GM18498 (cell line): ENCODE measurements at regions not wholly inside any gene's neighbourhood (a gene's known extent, or its start where the extent isn't known, plus 50 kb on each side); places are given as distances from the start of the nearest gene placed in this dataset.

Source experiments
- ATAC-seq: cut with Tn5 transposase; IDR thresholded peaks from one replicate; pipeline ENCODE4 v1.9.1; 2021; ENCODE audit warnings: mild to moderate bottlenecking, moderate library complexity; ENCODE audit not compliant: unreplicated experiment

DNA sequence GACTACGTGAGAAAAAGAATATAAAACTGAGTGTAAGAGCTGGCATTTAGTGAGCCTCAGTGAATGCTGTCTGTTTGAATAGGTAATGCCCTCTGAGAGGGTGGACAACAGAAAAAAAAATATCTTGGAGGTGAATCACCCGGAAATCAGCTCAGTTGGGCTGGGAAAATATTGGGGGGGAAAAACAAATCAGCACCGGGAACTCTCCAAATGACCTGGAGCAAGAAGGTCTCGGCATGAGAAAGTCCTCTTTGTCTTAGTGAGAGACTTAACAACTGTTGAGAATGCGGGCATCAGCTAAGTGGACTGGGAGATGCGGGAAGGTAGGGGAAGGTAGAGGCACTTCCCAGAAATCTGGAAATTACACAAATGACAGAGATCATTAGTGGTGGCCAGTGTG lies 109.4 kb upstream of the POU3F3 start:
- no peak for ATAC-seq

- ATAC-seq, result no peak
Measured at GRCh38 chr2:104745846-104746245, 108.1 kb upstream of the POU3F3 start.

DNA sequence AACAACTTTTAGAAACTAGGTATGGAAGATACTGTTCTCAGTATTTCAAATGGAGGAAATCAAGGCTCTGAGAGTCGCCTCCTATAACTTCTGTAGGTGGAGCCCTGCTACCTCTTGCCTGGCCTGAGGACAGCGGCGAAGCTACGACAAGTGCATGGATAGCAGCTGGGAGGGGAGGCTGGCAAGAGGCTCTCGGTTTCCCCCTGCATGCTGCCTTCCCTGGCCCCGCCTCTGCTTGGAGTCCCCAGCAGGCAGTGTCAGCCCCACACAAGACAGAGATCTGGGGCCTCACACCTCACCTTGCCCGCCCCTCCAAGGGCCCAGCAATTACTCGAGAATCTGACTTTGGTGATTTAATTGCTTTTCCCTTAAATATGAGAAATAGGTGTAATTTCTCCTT lies 107.6 kb upstream of the POU3F3 start:
- ATAC-seq, result no peak

DNA sequence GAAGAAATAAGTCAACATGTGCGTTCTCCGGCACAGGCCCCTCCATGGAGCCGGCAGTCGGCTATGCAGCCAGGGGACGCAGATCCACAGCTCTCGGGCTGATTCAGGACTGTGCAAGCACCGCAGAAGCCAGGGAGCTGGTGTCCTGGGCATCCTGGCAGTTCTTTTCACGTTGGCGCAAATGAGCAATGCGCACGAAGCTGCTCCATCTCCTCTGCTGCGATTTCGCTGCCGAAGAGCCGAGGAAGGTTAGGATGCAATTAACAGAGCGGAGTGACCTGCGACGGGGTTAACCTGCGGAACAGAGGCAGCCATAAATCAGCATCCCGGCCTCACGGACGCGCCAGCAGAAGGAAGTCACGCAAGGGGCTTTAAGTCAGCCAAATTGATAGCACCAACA lies 107.1 kb upstream of the POU3F3 start:
- ATAC-seq, result no peak

- no peak for ATAC-seq
Measured at GRCh38 chr2:104749856-104750460, 104.0 kb upstream of the POU3F3 start.

DNA sequence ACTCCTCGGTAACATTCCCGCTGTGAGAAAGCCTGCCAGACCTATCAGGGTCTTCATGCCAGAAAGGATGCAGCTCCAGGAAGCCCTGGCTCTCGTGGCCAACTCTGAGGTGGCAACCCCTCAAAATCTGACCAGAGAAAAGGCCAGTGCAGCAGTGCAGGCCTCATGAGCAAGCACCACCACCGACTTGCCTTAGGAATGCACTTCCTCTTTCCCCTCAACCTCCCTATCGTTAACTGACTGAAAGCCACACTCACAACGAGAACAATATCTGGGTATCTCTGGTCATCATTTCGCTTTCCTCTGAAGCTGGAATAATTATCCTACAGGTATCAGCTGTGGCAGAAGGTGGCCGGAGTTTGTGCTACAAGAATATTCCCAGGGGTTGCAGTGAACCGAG lies 101.4 kb upstream of the POU3F3 start:
- ATAC-seq, result no peak

DNA sequence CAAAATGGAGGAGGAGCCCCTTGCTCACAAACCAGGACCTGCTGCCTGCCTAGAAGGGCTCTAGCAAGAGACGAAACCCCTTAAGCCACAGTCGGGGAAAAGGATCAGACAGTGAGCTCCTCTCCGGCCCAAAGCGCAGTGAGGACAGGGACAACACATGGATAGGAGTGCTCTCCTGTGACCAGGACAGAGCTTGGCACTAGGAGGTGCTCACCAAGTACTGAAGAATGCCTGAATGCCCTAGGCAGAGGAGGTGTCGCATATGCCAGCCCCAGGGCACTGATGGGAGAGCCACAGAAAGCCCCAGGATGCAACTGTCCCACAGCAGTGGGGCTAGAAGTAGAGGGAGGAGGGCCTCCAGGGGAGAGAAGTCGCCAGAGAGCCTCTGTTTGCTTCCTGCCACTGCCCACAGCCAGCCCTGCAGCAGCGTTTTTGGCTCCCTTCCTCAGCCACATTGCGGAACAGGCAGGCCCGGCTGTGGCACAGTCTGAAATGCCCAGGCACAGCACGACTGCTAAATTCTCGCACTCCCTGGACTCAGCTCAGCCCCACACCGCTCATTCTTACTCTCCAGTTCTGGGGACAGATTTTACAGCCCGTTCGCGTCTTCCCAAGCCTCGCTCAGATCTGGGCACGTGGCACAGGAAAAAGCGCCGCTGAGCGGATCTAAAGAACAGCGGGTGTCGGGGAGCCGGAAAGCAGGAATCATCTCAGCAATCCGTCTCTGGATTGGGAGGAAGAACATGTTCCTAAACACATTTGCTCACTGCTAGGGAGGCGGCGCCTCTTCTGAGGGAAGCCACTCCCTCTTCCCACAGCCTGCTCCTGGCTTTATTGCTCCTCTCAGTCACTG lies 98.7 kb upstream of the POU3F3 start:
- no peak for ATAC-seq

DNA sequence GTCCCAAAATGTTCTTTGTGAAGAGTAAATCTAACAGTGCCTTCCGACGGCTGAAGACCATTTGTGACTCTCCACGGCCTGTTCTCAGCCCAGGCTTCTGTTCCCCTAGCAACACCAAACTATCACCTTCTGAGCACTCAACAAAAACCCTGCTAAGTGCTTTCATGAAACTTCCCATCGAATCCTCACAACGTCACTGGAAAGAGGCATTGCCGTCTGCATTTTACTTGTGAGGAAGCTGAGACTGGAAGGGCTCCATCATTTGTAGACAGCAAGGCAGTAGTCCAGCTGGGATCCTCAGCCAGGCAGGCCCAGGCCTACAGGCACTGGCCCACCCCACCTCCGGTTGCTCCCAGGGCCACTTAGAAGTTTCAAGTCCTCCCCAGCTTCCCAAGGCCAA lies 97.8 kb upstream of the POU3F3 start:
- no peak for ATAC-seq

DNA sequence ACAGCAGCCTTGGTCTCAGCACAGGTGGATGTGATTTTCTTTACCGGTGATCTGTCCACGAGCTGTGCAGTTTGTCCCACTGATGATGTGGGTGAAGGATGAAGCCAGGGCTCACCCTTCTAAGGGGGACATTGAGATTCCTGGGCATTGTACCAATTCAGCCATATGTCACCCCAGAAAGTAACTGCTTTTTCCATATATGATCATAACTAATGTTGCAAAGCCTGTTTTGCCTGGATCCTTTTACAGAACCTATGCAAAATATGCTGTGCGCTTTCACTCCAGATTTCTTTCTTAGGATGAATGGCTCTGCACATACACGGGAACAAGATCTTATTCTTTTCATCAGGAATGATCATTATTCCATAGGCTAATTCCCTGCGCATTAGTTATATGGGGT lies 96.9 kb upstream of the POU3F3 start:
- ATAC-seq, result no peak

DNA sequence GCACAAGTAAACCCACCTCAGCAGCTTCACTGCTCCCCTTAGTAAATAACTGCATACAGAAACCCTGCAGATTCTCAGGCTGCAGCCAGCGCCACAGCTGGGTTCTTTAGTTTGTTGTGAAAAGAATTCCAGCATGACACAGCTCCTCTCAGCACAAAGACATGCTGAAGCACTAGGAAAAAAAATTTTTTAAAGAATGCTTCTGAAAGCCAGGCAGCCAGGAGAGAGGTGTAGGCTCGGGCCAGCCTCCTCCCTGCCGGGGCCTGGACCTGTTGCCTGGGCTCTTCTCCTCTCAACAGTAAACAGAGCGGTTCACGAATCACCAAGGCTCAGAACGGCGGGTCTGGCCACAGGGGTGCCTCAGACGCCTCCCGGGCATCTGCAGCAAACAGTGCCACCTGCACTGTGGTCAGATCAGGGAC lies 95.7 kb upstream of the POU3F3 start:
- no peak for ATAC-seq

GRCh38 chr2:104762031-104762430 lies 91.9 kb upstream of the POU3F3 start:
- ATAC-seq, result no peak

DNA sequence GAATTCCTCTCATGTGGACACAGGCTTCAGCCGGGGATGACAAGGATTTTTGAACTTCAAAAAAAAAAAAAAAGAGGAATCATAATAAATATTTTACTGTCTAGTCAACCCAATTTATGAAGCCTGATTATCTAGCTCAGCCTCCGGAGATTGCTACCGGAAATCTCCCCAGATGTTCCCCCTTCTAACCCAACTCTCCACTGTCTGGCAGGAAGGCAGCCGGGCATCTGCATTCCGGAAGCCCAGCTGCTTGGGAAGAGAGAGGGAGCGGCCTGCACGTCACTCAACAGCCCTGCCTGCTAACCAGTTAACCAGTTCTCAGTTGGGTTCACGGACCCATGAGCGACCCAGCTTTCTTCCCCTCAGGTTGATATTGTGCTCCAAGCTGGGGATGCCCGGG lies 87.2 kb upstream of the POU3F3 start:
- no peak for ATAC-seq

GRCh38 chr2:104768694-104769093 lies 85.2 kb upstream of the POU3F3 start:
- no peak for ATAC-seq

GRCh38 chr2:104769096-104769495 lies 84.8 kb upstream of the POU3F3 start:
- ATAC-seq, result no peak

DNA sequence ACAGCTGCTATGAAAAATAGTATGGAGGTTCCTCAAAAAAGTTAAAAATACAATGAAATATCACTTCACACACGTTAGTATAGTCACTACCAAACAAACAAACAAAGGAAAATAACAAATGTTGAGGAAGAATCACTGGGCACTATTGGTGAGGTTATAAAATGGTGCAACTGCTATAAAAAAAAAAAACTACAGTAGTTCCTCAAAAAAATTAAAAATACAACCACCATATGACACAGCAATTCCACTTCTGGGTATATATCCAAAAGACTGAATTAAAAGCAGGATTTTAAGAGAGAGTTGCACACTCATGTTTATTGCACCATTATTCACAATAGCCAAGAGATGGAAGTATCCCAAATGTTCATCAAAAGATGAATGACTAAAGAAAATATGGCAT lies 80.9 kb upstream of the POU3F3 start:
- ATAC-seq, result no peak

DNA sequence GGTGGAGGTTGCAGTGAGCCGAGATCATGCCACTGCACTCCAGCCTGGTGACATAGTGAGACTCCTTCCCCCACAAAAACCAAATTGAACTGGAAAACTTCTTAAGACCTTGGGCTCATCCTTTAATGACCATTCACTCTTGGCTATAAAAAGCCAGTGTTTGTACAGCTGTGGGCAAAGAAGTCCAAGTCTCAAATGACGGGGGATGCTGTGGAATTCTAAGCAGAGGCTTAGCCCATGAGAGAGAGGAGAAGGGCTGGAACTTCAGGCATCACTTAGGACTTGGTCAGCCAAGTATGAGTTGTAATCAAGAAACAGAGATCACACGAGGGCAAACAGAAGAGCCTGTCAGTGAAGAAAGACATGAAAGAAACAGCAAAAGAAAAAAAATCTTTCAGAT lies 79.3 kb upstream of the POU3F3 start:
- ATAC-seq, result no peak

GRCh38 chr2:104777721-104778120 lies 76.2 kb upstream of the POU3F3 start:
- ATAC-seq, result no peak

GRCh38 chr2:104781151-104781550 lies 72.8 kb upstream of the POU3F3 start:
- ATAC-seq, result no peak

GRCh38 chr2:104784264-104784663 lies 69.7 kb upstream of the POU3F3 start:
- ATAC-seq, result no peak

GRCh38 chr2:104786204-104786603 lies 67.7 kb upstream of the POU3F3 start:
- ATAC-seq, result no peak

DNA sequence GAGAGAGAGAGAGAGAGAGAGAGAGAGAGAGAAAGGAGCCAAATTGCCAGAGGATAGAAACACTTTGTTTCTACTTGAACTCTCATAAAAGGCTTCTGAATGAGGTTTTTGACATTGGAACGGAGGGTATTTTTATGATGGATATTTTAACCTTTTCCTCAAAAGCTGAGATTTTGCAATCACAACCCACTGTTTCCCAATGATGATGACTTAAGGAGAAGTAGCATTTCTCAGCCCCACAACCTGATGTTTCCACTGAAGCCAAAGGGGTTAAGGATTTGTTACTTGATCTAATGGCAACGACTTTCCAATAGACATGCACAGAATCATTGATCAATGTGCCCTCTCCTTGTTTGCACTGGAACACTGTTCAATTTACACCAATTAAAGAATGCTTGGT lies 67.1 kb upstream of the POU3F3 start:
- ATAC-seq, result no peak

DNA sequence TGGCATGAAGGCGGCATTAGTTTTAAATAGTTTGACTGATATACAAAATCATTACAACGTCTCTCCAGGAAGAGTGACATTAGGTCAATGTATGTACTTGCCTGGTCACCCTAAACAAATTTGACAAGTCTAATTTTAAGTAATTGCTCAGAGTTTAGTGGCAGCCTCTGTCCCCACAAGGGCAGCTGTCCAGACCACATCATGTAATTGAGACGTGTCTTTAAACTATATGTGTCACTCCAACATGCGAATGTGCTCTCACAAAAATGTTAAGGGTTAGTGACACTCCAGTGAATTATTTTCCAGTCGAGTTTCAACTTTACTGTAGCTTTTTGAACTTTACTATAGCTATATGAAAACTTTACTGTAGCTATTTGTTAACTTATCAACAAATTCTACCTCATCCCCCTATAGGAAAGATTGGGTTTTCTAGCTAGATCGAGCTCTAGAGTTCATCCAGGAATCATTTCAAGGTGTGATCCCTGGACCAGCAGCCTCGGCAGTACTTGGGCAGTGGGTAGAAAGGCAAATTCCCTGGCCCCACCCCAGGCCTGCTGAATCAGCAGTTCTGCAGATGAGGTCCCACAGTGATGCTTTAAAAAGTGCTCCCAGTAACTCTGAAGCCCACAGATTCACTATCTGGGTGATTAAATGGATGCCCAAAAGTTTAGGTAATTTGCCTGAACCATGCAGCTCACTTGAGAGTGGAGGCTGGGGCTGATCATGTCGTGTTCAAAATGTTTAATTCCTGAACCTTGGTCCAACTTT lies 66.4 kb upstream of the POU3F3 start:
- no peak for ATAC-seq
